Neural progenitor cell (in vitro differentiated cells): ENCODE measurements at regions not wholly inside any gene's neighbourhood (a gene's known extent, or its start where the extent isn't known, plus 50 kb on each side); places are given as distances from the start of the nearest gene placed in this dataset.

Experiments used
- CTCF ChIP-seq: fragments of 200-600 bp; sonication (generic); IDR thresholded peaks from 2 replicates; pipeline ENCODE4 v1.5.1; 2017; ENCODE audit warnings: antibody characterized with exemption, mild to moderate bottlenecking
- EZH2 ChIP-seq: fragments of 200-600 bp; sonication (generic); IDR thresholded peaks from 2 replicates; pipeline ENCODE4 v1.6.1; 2017; ENCODE audit warnings: antibody characterized with exemption, mild to moderate bottlenecking, moderate library complexity
- EZH2phosphoT487 ChIP-seq: fragments of 200-600 bp; sonication (generic); IDR thresholded peaks from 2 replicates; pipeline ENCODE4 v1.6.1; 2017; ENCODE audit warnings: antibody characterized with exemption

DNA sequence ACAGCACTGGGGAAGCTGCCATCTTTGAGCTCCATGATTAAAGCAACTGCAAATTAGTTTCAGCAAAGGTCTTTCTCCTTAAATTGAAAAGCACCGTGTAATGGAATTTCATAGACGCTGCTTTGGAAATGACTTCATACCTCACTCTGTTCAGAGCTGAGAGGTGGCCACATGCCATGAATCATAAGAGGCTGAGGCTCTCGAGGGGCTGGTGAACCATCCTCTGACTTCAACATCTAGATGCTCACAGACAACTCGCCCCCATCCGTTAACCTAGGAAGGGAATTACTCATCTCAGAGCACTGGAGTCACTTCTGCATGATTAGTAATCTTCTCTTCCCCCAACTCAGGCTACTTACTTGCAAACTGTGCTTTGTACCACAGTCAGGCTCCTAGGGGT, 122.3 kb downstream of the RCN1 start:
- TF ChIP-seq CTCF (no peak), EZH2 (no peak), EZH2phosphoT487 (no peak)
